ENCODE measurements at regions not wholly inside any gene's neighbourhood (a gene's known extent, or its start where the extent isn't known, plus 50 kb on each side); places are given as distances from the start of the nearest gene placed in this dataset.

DNA sequence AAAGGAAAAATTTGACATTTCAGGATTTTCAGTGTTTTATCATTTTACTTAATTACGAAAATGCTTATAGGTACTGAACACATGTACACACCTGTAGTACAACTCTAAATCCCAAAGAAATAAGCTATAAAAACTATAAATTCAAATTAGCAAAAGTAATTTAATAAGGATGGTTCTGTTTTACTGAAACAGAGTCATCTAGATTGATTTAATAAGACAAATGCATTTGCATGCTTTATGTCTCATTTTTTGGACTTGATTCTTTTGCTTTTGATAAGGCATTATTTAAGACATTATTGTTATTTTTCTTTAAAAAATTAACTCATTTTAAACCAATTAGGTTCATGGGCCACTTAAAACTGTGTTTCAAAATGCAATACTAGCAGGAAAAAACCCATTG, 201.2 kb downstream of the PIK3R1 start:
- DNase-seq = no peak
- Histone ChIP-seq H3K36me3 (no peaks in the 10 kb centered on the region), H3K9me3 (no peaks in the 10 kb centered on the region), H3K27me3 (no peaks in the 10 kb centered on the region), H3K27ac (no peak overlapping the region), H3K4me3 (no peak overlapping the region), H3K4me1 (peaks cover 9 to 33% (median 22%) of the 10 kb centered on the region in 4 donors)
- intact Hi-C loops (cut with DNase I; ENCODE audit: low total_unique reads) = no loop called here
- TF ChIP-seq, protein P1, sequence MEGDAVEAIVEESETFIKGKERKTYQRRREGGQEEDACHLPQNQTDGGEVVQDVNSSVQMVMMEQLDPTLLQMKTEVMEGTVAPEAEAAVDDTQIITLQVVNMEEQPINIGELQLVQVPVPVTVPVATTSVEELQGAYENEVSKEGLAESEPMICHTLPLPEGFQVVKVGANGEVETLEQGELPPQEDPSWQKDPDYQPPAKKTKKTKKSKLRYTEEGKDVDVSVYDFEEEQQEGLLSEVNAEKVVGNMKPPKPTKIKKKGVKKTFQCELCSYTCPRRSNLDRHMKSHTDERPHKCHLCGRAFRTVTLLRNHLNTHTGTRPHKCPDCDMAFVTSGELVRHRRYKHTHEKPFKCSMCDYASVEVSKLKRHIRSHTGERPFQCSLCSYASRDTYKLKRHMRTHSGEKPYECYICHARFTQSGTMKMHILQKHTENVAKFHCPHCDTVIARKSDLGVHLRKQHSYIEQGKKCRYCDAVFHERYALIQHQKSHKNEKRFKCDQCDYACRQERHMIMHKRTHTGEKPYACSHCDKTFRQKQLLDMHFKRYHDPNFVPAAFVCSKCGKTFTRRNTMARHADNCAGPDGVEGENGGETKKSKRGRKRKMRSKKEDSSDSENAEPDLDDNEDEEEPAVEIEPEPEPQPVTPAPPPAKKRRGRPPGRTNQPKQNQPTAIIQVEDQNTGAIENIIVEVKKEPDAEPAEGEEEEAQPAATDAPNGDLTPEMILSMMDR (IDR thresholded peaks at IDR 0.05) = no peak

DNA sequence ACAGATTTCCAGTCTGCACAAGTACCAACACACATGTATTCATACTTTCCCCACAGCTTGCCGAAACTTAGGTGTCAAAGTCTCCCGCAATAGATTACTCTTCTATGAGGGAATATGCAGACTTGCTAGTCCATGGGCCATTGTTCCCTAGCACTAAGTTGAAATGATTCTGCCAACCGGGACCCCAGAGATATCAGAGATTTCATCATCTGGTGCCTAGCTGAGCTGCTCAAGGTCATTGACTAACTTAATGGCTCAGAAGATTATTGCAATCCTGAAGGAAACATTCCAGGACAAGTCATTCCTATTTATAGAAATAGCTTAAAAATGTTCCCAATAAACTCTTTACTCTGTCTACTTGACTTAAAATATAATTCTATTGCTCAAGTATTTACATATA, 202.6 kb downstream of the PIK3R1 start:
- peak overlapping the region; percentile 70 to 73 for H3K27ac ChIP-seq

DNA sequence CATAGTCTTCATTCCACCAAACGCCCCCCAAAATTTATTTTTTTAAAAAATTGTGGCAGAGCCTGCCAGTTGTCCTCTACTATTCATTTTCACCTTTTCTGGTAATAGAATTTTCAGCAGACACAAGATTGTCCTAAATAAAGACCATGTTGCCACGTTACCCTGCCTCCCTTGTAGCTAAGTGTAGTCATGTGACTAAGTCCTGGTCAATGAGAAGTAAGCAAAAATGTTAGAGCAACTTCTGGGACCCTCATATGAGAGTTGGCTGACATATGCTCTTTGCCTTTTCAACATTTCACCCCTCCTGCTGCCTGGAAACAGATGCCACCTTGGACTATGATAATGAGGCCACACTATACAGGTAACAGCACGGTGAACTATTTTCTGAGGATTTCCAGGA, 203.1 kb downstream of the PIK3R1 start:
- no peak overlapping the region for H3K4me3 ChIP-seq
- peaks cover 9 to 33% (median 22%) of the 10 kb centered on the region in 4 donors for H3K4me1 ChIP-seq
- TF ChIP-seq, protein P1 (IDR thresholded peaks at IDR 0.05) = no peak
- peak overlapping the region; percentile 70 to 73 for H3K27ac ChIP-seq
- no peak for DNase-seq
- intact Hi-C loops (cut with DNase I; ENCODE audit: low total_unique reads) = no loop called here
- no peaks in the 10 kb centered on the region for H3K27me3 ChIP-seq
- no peaks in the 10 kb centered on the region for H3K36me3 ChIP-seq
- H3K9me3 ChIP-seq = no peaks in the 10 kb centered on the region

More for the DNA sequence above, 202.6 kb downstream of the PIK3R1 start:
- peak; percentile 51 to 69 for DNase-seq
- Histone ChIP-seq H3K36me3 (no peaks in the 10 kb centered on the region), H3K4me3 (no peak overlapping the region), H3K4me1 (peaks cover 9 to 33% (median 22%) of the 10 kb centered on the region in 4 donors), H3K9me3 (no peaks in the 10 kb centered on the region), H3K27me3 (no peaks in the 10 kb centered on the region)
- intact Hi-C loops (cut with DNase I; ENCODE audit: low total_unique reads) = no loop called here
- TF ChIP-seq, protein P1 (IDR thresholded peaks at IDR 0.05) = no peak

DNA sequence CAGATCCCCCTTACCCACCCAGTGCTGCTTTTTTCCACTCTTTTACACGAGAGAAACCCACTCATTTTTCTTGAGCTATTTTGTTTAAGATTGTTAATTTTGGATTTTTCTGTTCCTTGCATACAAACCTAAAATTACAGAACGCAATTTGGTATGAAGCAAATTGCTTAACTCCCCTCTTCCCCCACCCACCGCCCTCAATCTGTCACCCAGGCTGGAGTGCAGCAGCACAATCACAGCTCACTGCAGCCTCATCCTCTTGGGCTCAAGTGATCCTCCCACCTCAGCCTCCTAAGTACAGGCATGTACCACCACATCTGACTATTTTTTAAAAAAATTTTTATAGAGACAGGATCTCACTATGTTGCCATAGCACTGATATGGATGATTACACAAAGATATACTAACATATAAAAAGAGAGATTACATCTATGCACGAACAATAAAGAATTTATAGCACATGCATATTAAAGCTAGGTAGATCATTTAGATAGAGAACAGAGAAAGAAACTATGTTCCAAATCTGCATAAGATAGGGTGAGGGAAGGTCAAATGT, 203.6 kb downstream of the PIK3R1 start:
- Histone ChIP-seq H3K27ac (peak overlapping the region; percentile 70 to 73), H3K27me3 (no peaks in the 10 kb centered on the region), H3K9me3 (no peaks in the 10 kb centered on the region), H3K36me3 (no peaks in the 10 kb centered on the region), H3K4me1 (peaks cover 9 to 33% (median 22%) of the 10 kb centered on the region in 4 donors), H3K4me3 (no peak overlapping the region)
- intact Hi-C loops (cut with DNase I; ENCODE audit: low total_unique reads) = no loop called here
- no peak for DNase-seq
- TF ChIP-seq, protein P1 (IDR thresholded peaks at IDR 0.05) = no peak

DNA sequence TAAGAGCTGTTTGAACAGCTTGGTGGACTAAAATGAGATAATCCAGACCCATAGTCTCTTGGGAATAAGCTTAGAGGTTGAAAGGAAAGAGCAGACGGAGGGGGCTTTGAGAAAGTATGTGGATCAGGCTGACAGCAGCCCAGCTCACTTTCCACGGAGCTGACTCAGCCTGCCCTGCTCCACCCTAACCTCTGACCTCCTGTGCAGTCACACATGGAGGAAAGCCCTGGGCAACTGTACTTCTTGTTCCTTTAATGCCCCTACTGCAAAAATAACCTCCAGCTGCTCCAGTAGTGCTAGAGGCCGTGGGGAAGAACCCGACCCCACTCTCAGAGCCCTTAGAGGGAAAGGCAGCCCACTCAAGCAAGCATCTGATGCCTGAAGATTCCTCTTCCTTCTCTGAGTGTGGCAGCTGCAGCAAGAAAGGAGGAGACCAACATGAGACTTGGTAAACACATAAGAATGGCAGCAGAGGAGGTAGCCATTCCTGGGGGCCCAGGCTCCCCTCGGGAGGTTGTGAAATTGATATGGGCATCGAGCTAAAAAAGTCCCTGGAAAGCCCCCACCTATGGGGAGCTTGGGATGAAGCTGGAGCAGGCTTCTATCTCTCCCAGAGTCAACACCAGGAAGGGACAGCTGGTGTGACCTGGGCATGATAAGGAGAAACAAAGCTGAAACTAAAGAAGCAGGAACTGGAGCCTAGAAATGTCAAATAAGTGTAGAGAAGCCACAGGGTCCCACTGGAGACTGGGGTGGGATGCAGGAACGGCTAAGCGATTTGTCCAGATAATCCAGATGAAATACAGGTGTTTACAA, 204.3 kb downstream of the PIK3R1 start:
- H3K27me3 ChIP-seq = no peaks in the 10 kb centered on the region
- H3K9me3 ChIP-seq = no peaks in the 10 kb centered on the region
- H3K36me3 ChIP-seq = no peaks in the 10 kb centered on the region
- no peak overlapping the region for H3K4me3 ChIP-seq
- peak overlapping the region; percentile 70 to 73 for H3K27ac ChIP-seq
- peaks cover 9 to 33% (median 22%) of the 10 kb centered on the region in 4 donors for H3K4me1 ChIP-seq
- peak; percentile 29 to 68 for DNase-seq
- TF ChIP-seq, protein P1 (IDR thresholded peaks at IDR 0.05) = no peak
- intact Hi-C loops (cut with DNase I; ENCODE audit: low total_unique reads) = no loop called here
